Erythroblast (primary cell): ENCODE measurements at regions not wholly inside any gene's neighbourhood (a gene's known extent, or its start where the extent isn't known, plus 50 kb on each side); places are given as distances from the start of the nearest gene placed in this dataset.

Experiments
- GATA1 ChIP-seq: IDR thresholded peaks from 2 replicates; pipeline ENCODE4 v1.6.1; 2011; ENCODE audit warnings: low read depth, mild to moderate bottlenecking, control low read depth, low read length, moderate library complexity
- POLR2A ChIP-seq: IDR thresholded peaks from 2 replicates; pipeline ENCODE4 v1.6.1; 2011; ENCODE audit warnings: mild to moderate bottlenecking, low read length

- TF ChIP-seq POLR2A (no peak), GATA1 (no peak)
These were observed 566.6 kb upstream of the ZWINT start for GRCh38 chr10:56927701-56928100.
